PC-9 (cell line): ENCODE measurements at regions not wholly inside any gene's neighbourhood (a gene's known extent, or its start where the extent isn't known, plus 50 kb on each side); places are given as distances from the start of the nearest gene placed in this dataset.

Experiments
- CTCF ChIP-seq: fragments of 200-600 bp; sonication (generic); conservative IDR thresholded peaks from 2 replicates; pipeline ENCODE4 v1.6.1; 2017; ENCODE audit warnings: mixed run types, antibody characterized with exemption, mild to moderate bottlenecking, moderate library complexity
- EZH2 ChIP-seq: fragments of 200-600 bp; sonication (generic); IDR thresholded peaks from 2 replicates; pipeline ENCODE4 v1.8.0; 2017; ENCODE audit warnings: antibody characterized with exemption, low read depth

- TF ChIP-seq CTCF (no peak), EZH2 (no peak)
These were observed 426.3 kb downstream of the GPM6A start for GRCh38 chr4:175385797-175386196.
